OCI-LY3 (cell line): ENCODE measurements at regions not wholly inside any gene's neighbourhood (a gene's known extent, or its start where the extent isn't known, plus 50 kb on each side); places are given as distances from the start of the nearest gene placed in this dataset.
"Not testable (repeated sequence)": the region's sequence is repeated elsewhere in the genome, so short reads cannot be mapped to it uniquely, and the experiment has no call there.

Experiments used
- H2AFZ ChIP-seq: fragments of 200-600, 300-600 bp; shearing (Covaris generic); 2 replicates; pipeline ENCODE4 v1.6.0; 2014; ENCODE audit warnings: antibody characterized with exemption, low read depth, low read length
- H3K27ac ChIP-seq: fragments of 200-600, 300-600 bp; sonication (generic); 2 replicates; pipeline ENCODE4 v1.5.1; 2014; ENCODE audit warnings: mild to moderate bottlenecking, low read length, moderate library complexity, mixed read lengths
- H3K27me3 ChIP-seq: fragments of 200-600, 300-600 bp; sonication (generic); 2 replicates; pipeline ENCODE4 v1.6.1; 2014; ENCODE audit warnings: low read depth, low read length, mixed read lengths
- H3K36me3 ChIP-seq: fragments of 200-600, 300-600 bp; sonication (generic); replicated peaks from 2 replicates; pipeline ENCODE3; 2014; ENCODE audit warnings: low read depth, low read length, mixed read lengths
- H3K4me1 ChIP-seq: fragments of 300-600, 200-600 bp; sonication (generic); 2 replicates; pipeline ENCODE4 v1.6.1; 2014; ENCODE audit warnings: low read length, mixed read lengths
- H3K4me2 ChIP-seq: fragments of 200-600, 300-600 bp; sonication (generic); 2 replicates; pipeline ENCODE4 v1.6.1; 2014; ENCODE audit warnings: low read length, mixed read lengths
- H3K4me3 ChIP-seq: fragments of 300-600, 200-600 bp; sonication (generic); 2 replicates; pipeline ENCODE4 v1.5.1; 2014; ENCODE audit warnings: antibody characterized with exemption, mild to moderate bottlenecking, low read length, moderate library complexity
- H3K79me2 ChIP-seq: fragments of 300-600, 200-600 bp; shearing (Covaris generic); 2 replicates; pipeline ENCODE4 v1.6.1; 2014; ENCODE audit warnings: mild to moderate bottlenecking, low read length, mixed read lengths
- H3K9ac ChIP-seq: fragments of 300-600, 200-600 bp; shearing (Covaris generic); 2 replicates; pipeline ENCODE4 v1.6.0; 2014; ENCODE audit warnings: mild to moderate bottlenecking, low read length, moderate library complexity
- H3K9me3 ChIP-seq: fragments of 200-600, 300-600 bp; shearing (Covaris generic); 2 replicates; pipeline ENCODE4 v1.6.1; 2014; ENCODE audit warnings: low read length, mixed read lengths; ENCODE audit not compliant: insufficient read depth
- H4K20me1 ChIP-seq: fragments of 200-600, 300-600 bp; sonication (generic); 2 replicates; pipeline ENCODE4 v1.6.1; 2016; ENCODE audit warnings: low read length, mixed read lengths; ENCODE audit not compliant: insufficient read depth
- CTCF ChIP-seq: fragments of 200-600, 300-600 bp; sonication (generic); IDR thresholded peaks from 2 replicates; pipeline ENCODE4 v1.5.1; 2014; ENCODE audit warnings: antibody characterized with exemption, low read length, low read depth
- EZH2phosphoT487 ChIP-seq: fragments of 200-600 bp; shearing (Covaris generic); IDR thresholded peaks from 2 replicates; pipeline ENCODE4 v1.6.1; 2018; ENCODE audit warnings: antibody characterized with exemption, mixed run types, low read depth

GRCh38 chr4:145271194-145271593 lies 90.8 kb upstream of the OTUD4 start:
- H3K4me1 ChIP-seq: no peaks in the 10 kb centered on the region
- no peak overlapping the region for H3K9ac ChIP-seq
- H3K36me3 ChIP-seq: no peaks in the 10 kb centered on the region
- no peaks in the 10 kb centered on the region for H3K9me3 ChIP-seq
- no peaks in the 10 kb centered on the region for H4K20me1 ChIP-seq
- H3K27me3 ChIP-seq: no peaks in the 10 kb centered on the region
- H3K27ac ChIP-seq: no peak overlapping the region
- H2AFZ ChIP-seq: no peak overlapping the region
- no peak overlapping the region for H3K4me3 ChIP-seq
- H3K4me2 ChIP-seq: no peak overlapping the region
- TF ChIP-seq EZH2phosphoT487 (no peak), CTCF (no peak)
- H3K79me2 ChIP-seq: no peaks in the 10 kb centered on the region

GRCh38 chr4:145266881-145267280 lies 86.5 kb upstream of the OTUD4 start:
- TF ChIP-seq EZH2phosphoT487 (no peak), CTCF (no peak)
- Histone ChIP-seq H3K9me3 (no peaks in the 10 kb centered on the region), H2AFZ (no peak overlapping the region), H3K27ac (no peak overlapping the region), H3K4me3 (no peak overlapping the region), H3K27me3 (no peaks in the 10 kb centered on the region), H3K4me1 (no peaks in the 10 kb centered on the region), H3K36me3 (no peaks in the 10 kb centered on the region), H3K4me2 (no peak overlapping the region), H4K20me1 (no peaks in the 10 kb centered on the region), H3K79me2 (no peaks in the 10 kb centered on the region), H3K9ac (no peak overlapping the region)

GRCh38 chr4:145260091-145260490 lies 79.7 kb upstream of the OTUD4 start:
- Histone ChIP-seq H3K4me2 (no peak overlapping the region), H4K20me1 (no peaks in the 10 kb centered on the region), H3K36me3 (no peaks in the 10 kb centered on the region), H3K4me3 (no peak overlapping the region), H3K27ac (no peak overlapping the region), H3K27me3 (no peaks in the 10 kb centered on the region), H3K4me1 (no peaks in the 10 kb centered on the region), H3K9ac (no peak overlapping the region), H3K9me3 (no peaks in the 10 kb centered on the region), H3K79me2 (no peaks in the 10 kb centered on the region), H2AFZ (no peak overlapping the region)
- no peak for TF ChIP-seq EZH2phosphoT487
- TF ChIP-seq CTCF: no peak

GRCh38 chr4:145255311-145255710 lies 74.9 kb upstream of the OTUD4 start:
- H4K20me1 ChIP-seq, H3K27ac ChIP-seq: not testable (repeated sequence)

GRCh38 chr4:145252190-145252589 lies 71.8 kb upstream of the OTUD4 start:
- no peak overlapping the region for H3K27ac ChIP-seq
- no peaks in the 10 kb centered on the region for H3K4me1 ChIP-seq
- H3K4me3 ChIP-seq: no peak overlapping the region
- H3K9ac ChIP-seq: no peak overlapping the region
- H3K36me3 ChIP-seq: no peaks in the 10 kb centered on the region
- no peaks in the 10 kb centered on the region for H3K79me2 ChIP-seq
- H2AFZ ChIP-seq: no peak overlapping the region
- no peaks in the 10 kb centered on the region for H4K20me1 ChIP-seq
- no peak for TF ChIP-seq CTCF
- TF ChIP-seq EZH2phosphoT487: no peak
- no peak overlapping the region for H3K4me2 ChIP-seq
- no peaks in the 10 kb centered on the region for H3K9me3 ChIP-seq
- peaks cover 24% of the 10 kb centered on the region; the same call in 1 of the 2 replicates for H3K27me3 ChIP-seq

More at GRCh38 chr4:145255311-145255710, 74.9 kb upstream of the OTUD4 start:
- H3K27me3 ChIP-seq, H3K9me3 ChIP-seq, H3K36me3 ChIP-seq, H3K4me2 ChIP-seq, H3K4me3 ChIP-seq, H3K79me2 ChIP-seq, H3K9ac ChIP-seq, H2AFZ ChIP-seq, H3K4me1 ChIP-seq: not testable (repeated sequence)
